Trophoblast cell (in vitro differentiated cells and primary cell): ENCODE measurements at regions not wholly inside any gene's neighbourhood (a gene's known extent, or its start where the extent isn't known, plus 50 kb on each side); places are given as distances from the start of the nearest gene placed in this dataset.

Experiments used
- DNase-seq, 2 donors: peaks; one replicate each; pipeline ENCODE4 v3.0.0-alpha.2; 2016
- H2AFZ ChIP-seq: 2 replicates; pipeline ENCODE4 v1.6.1; 2013; ENCODE audit warnings: low read length, moderate library complexity, mild to moderate bottlenecking; ENCODE audit not compliant: insufficient read depth, poor library complexity
- H2AK5ac ChIP-seq: 2 replicates; pipeline ENCODE4 v1.6.1; 2013; ENCODE audit warnings: mild to moderate bottlenecking, low read length
- H2BK120ac ChIP-seq: 2 replicates; pipeline ENCODE4 v1.6.1; 2013; ENCODE audit warnings: low read length, mild to moderate bottlenecking, moderate library complexity; ENCODE audit not compliant: insufficient read depth, poor library complexity
- H2BK12ac ChIP-seq: 2 replicates; pipeline ENCODE4 v1.6.1; 2013; ENCODE audit warnings: mild to moderate bottlenecking, low read length, moderate library complexity
- H2BK5ac ChIP-seq: 2 replicates; pipeline ENCODE4 v1.6.1; 2013; ENCODE audit warnings: low read length, low read depth, moderate library complexity, mild to moderate bottlenecking; ENCODE audit not compliant: poor library complexity
- H3K14ac ChIP-seq: 2 replicates; pipeline ENCODE4 v1.6.1; 2013; ENCODE audit warnings: mild to moderate bottlenecking, low read length
- H3K18ac ChIP-seq: 2 replicates; pipeline ENCODE4 v1.6.1; 2013; ENCODE audit warnings: mild to moderate bottlenecking, low read length
- H3K23ac ChIP-seq: 2 replicates; pipeline ENCODE4 v1.6.1; 2013; ENCODE audit warnings: low read length
- H3K27ac ChIP-seq: 2 replicates; pipeline ENCODE4 v1.5.1; 2013; ENCODE audit warnings: low read depth, mild to moderate bottlenecking, inconsistent platforms, low read length, moderate library complexity
- H3K27me3 ChIP-seq: 2 replicates; pipeline ENCODE4 v1.6.1; 2013; ENCODE audit warnings: inconsistent platforms, mild to moderate bottlenecking, low read length, moderate library complexity; ENCODE audit not compliant: insufficient read depth
- H3K36me3 ChIP-seq, 2 experiments: 1 replicate in 1 of 2; 2 replicates in 1 of 2; pipeline ENCODE4 v1.6.1; 2013; ENCODE audit warnings: low read length in 2 of 2, mild to moderate bottlenecking in 2 of 2, moderate library complexity in 1 of 2; ENCODE audit not compliant: insufficient read depth in 2 of 2, control insufficient read depth in 1 of 2
- H3K4ac ChIP-seq: 2 replicates; pipeline ENCODE4 v1.6.1; 2013; ENCODE audit warnings: low read depth, mild to moderate bottlenecking, low read length, moderate library complexity
- H3K4me1 ChIP-seq, 2 experiments: 1 replicate in 1 of 2; 2 replicates in 1 of 2; pipeline ENCODE4 v1.6.1; 2013; ENCODE audit warnings: low read length in 2 of 2, mild to moderate bottlenecking in 2 of 2, moderate library complexity in 1 of 2; ENCODE audit not compliant: insufficient read depth in 2 of 2, control insufficient read depth in 1 of 2
- H3K4me2 ChIP-seq: 2 replicates; pipeline ENCODE4 v1.6.1; 2013; ENCODE audit warnings: inconsistent platforms, mild to moderate bottlenecking, low read length, moderate library complexity
- H3K4me3 ChIP-seq: 2 replicates; pipeline ENCODE4 v1.5.1; 2013; ENCODE audit warnings: mild to moderate bottlenecking, low read depth, low read length, inconsistent platforms
- H3K79me1 ChIP-seq: one replicate; pipeline ENCODE4 v1.6.1; 2013; ENCODE audit warnings: low read length
- H3K79me2 ChIP-seq: 2 replicates; pipeline ENCODE4 v1.6.1; 2013; ENCODE audit warnings: low read length, mild to moderate bottlenecking; ENCODE audit not compliant: control insufficient read depth, insufficient read depth, poor library complexity
- H3K9ac ChIP-seq: 2 replicates; pipeline ENCODE4 v1.6.1; 2013; ENCODE audit warnings: mild to moderate bottlenecking, low read length
- H3K9me3 ChIP-seq: 2 replicates; pipeline ENCODE4 v1.6.1; 2013; ENCODE audit warnings: low read depth, mild to moderate bottlenecking, control low read depth, inconsistent platforms, low read length; ENCODE audit not compliant: insufficient read depth
- H4K12ac ChIP-seq: 2 replicates; pipeline ENCODE4 v1.6.1; 2013; ENCODE audit warnings: low read depth, mild to moderate bottlenecking, low read length, moderate library complexity
- H4K8ac ChIP-seq: 2 replicates; pipeline ENCODE4 v1.6.1; 2013; ENCODE audit warnings: low read depth, mild to moderate bottlenecking, low read length, moderate library complexity
- H4K91ac ChIP-seq: one replicate; pipeline ENCODE4 v1.6.1; 2013; ENCODE audit warnings: low read depth, mild to moderate bottlenecking, low read length, moderate library complexity
- WGBS: extraction: QIAGEN DNeasy Blood & Tissue Kit; methylation state at CpG from one replicate; pipeline ENCODE4 v1.1.7; 2013; ENCODE audit warnings: missing lambda C conversion rate; ENCODE audit not compliant: insufficient read length, insufficient coverage; ENCODE audit errors: extremely low coverage; 5-methylcytosine and 5-hydroxymethylcytosine counted together

DNA sequence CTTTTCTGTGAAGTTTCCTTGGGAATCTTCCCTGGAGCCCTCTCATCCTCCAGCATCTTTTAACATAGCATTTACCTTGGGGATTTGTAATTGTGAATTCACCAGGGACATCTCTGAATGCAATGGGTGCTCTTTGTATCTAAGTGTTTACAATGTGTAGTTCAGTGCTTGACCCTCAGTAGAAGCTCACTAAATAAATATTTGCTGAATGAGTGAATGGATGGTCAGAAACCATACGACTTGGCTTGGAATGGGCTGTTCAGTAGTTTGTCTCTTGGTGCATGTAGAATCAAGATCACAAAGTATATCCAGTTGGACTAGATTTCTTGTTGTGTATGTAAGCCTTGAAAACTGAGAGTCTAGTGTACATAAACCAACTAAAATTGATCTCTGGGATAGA is 81.8 kb upstream of the MEF2C start:
- no peaks in the 10 kb centered on the region for H3K27me3 ChIP-seq
- no peak overlapping the region for H2AFZ ChIP-seq
- no peak overlapping the region for H2BK120ac ChIP-seq
- H2BK12ac ChIP-seq: no peak overlapping the region
- no peak overlapping the region for H3K27ac ChIP-seq
- no peak overlapping the region for H3K14ac ChIP-seq
- H4K91ac ChIP-seq: no peak overlapping the region
- H2BK5ac ChIP-seq: no peak overlapping the region
- no peaks in the 10 kb centered on the region for H3K79me1 ChIP-seq
- no peak overlapping the region for H3K9ac ChIP-seq
- H3K79me2 ChIP-seq: no peaks in the 10 kb centered on the region
- H4K8ac ChIP-seq: no peak overlapping the region
- no peak overlapping the region for H3K4me2 ChIP-seq
- H3K4me3 ChIP-seq: no peak overlapping the region
- no peaks in the 10 kb centered on the region for H3K36me3 ChIP-seq
- H3K23ac ChIP-seq: no peak overlapping the region
- no peak overlapping the region for H4K12ac ChIP-seq
- no peak overlapping the region for H2AK5ac ChIP-seq
- H3K18ac ChIP-seq: no peak overlapping the region
- H3K4ac ChIP-seq: no peak overlapping the region
- no peaks in the 10 kb centered on the region for H3K9me3 ChIP-seq
- no peaks in the 10 kb centered on the region for H3K4me1 ChIP-seq
- no CpG with 5 or more reads among the region's 1 CpG for WGBS
- DNase-seq: no peak

DNA sequence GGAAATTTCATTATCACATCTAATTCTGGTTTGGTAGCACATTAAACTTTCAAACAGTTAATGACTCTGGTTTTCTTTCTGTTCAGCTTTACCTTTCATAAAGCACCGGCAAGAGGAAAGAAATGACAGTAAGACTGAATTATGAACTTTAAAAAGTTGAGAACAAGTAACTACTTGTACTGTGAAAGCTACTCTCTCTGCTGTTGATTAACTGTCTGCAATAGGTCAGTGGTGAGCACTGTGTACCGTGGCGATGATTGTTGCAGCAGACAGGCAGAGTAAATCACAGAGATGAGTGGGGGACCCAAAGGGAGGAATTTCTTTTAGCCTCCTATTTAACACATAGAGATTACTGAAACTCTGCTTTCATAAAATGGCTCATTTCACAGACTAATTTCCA is 74.0 kb upstream of the MEF2C start:
- Histone ChIP-seq H4K91ac (no peak overlapping the region), H3K79me2 (no peaks in the 10 kb centered on the region), H3K27ac (no peak overlapping the region), H2AFZ (no peak overlapping the region), H3K9me3 (no peaks in the 10 kb centered on the region), H4K12ac (no peak overlapping the region), H2BK5ac (no peak overlapping the region), H3K4ac (no peak overlapping the region), H3K79me1 (no peaks in the 10 kb centered on the region), H4K8ac (no peak overlapping the region), H3K4me3 (no peak overlapping the region), H2AK5ac (no peak overlapping the region), H3K18ac (no peak overlapping the region), H3K4me1 (no peaks in the 10 kb centered on the region), H3K14ac (no peak overlapping the region), H2BK120ac (no peak overlapping the region), H3K23ac (no peak overlapping the region), H3K9ac (no peak overlapping the region), H2BK12ac (no peak overlapping the region), H3K27me3 (no peaks in the 10 kb centered on the region), H3K4me2 (no peak overlapping the region), H3K36me3 (no peaks in the 10 kb centered on the region)
- no CpG with 5 or more reads among the region's 3 CpGs for WGBS
- no peak for DNase-seq

DNA sequence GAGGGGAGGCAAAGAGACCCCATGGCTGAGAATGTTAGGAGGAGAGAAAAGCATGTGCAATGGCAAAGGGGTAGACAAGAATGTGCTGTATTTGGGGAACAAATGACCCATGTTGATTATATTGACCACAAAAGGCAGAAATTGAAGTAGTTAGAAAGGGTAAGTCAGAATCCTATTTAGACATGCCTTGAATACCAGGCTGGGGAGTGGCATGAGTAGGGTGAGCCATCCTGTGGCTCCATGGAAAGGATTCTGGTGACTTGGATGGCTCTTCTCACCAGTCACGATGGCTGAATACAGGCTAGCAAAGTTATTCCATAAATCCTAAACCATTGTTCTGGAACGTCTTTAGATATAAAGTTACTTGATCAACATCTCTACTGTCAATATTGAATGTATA is 73.4 kb upstream of the MEF2C start:
- H3K23ac ChIP-seq: no peak overlapping the region
- H2BK12ac ChIP-seq: no peak overlapping the region
- no peaks in the 10 kb centered on the region for H3K9me3 ChIP-seq
- no peak overlapping the region for H2AFZ ChIP-seq
- no peak overlapping the region for H2BK5ac ChIP-seq
- no peak overlapping the region for H4K12ac ChIP-seq
- WGBS: no CpG with 5 or more reads among the region's 2 CpGs
- no peaks in the 10 kb centered on the region for H3K79me1 ChIP-seq
- no peak overlapping the region for H4K91ac ChIP-seq
- no peaks in the 10 kb centered on the region for H3K79me2 ChIP-seq
- no peak overlapping the region for H3K4ac ChIP-seq
- no peak overlapping the region for H3K9ac ChIP-seq
- H3K4me2 ChIP-seq: no peak overlapping the region
- H3K4me1 ChIP-seq: no peaks in the 10 kb centered on the region
- no peak overlapping the region for H2AK5ac ChIP-seq
- H3K18ac ChIP-seq: no peak overlapping the region
- no peak overlapping the region for H4K8ac ChIP-seq
- H2BK120ac ChIP-seq: no peak overlapping the region
- H3K4me3 ChIP-seq: no peak overlapping the region
- H3K36me3 ChIP-seq: no peaks in the 10 kb centered on the region
- no peak for DNase-seq
- no peak overlapping the region for H3K27ac ChIP-seq
- H3K27me3 ChIP-seq: no peaks in the 10 kb centered on the region
- H3K14ac ChIP-seq: no peak overlapping the region

DNA sequence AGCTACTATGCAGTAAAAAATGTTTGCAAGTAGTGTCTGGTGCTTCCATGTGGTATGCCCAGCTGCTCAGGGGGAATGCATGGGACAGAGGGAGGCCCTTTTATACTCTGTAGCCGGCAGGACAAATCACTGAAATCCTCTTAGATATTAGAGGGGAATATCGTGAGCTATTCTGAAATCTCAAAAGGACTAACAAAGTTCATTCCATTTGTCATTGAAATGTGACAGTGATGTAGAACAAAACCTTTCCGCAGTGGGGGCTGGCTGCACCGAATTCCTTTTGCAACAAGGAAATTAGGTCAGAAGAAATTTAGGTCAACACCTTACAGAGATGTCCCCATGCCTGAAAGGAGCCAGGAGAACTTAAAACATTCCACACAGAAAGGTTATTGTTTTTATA is 72.4 kb upstream of the MEF2C start:
- Histone ChIP-seq H3K9me3 (no peaks in the 10 kb centered on the region), H3K27ac (no peak overlapping the region), H2BK120ac (no peak overlapping the region), H2BK5ac (no peak overlapping the region), H3K4me1 (no peaks in the 10 kb centered on the region), H3K79me2 (no peaks in the 10 kb centered on the region), H3K79me1 (no peaks in the 10 kb centered on the region), H3K4me3 (no peak overlapping the region), H3K9ac (no peak overlapping the region), H3K36me3 (no peaks in the 10 kb centered on the region), H2BK12ac (no peak overlapping the region), H3K18ac (no peak overlapping the region), H4K12ac (no peak overlapping the region), H3K4ac (no peak overlapping the region), H3K27me3 (no peaks in the 10 kb centered on the region), H4K91ac (no peak overlapping the region), H2AFZ (no peak overlapping the region), H2AK5ac (no peak overlapping the region), H4K8ac (no peak overlapping the region), H3K23ac (no peak overlapping the region), H3K4me2 (no peak overlapping the region), H3K14ac (no peak overlapping the region)
- no peak for DNase-seq
- no CpG with 5 or more reads among the region's 4 CpGs for WGBS
